ENCODE measurements at regions not wholly inside any gene's neighbourhood (a gene's known extent, or its start where the extent isn't known, plus 50 kb on each side); places are given as distances from the start of the nearest gene placed in this dataset.

DNA sequence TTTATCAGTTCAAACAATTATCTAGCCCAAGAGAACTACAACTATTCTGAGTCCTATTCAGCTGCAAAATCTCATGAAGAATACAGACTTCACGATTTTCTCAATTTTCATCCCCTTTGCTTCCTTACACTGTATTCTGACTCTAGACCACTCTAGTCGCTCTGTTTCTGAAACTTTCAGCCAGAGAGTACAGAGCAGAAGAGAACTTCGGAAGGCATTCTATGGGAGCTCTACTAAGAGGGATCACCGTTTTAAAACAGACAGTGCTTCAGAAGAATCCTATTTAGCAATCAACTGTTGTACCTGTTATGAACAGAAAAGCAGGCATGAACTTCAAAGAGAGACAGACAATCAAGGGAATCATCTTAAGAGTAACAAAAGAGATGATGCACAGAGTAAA, 419.4 kb downstream of the SHQ1 start:
- TF ChIP-seq, protein P1, sequence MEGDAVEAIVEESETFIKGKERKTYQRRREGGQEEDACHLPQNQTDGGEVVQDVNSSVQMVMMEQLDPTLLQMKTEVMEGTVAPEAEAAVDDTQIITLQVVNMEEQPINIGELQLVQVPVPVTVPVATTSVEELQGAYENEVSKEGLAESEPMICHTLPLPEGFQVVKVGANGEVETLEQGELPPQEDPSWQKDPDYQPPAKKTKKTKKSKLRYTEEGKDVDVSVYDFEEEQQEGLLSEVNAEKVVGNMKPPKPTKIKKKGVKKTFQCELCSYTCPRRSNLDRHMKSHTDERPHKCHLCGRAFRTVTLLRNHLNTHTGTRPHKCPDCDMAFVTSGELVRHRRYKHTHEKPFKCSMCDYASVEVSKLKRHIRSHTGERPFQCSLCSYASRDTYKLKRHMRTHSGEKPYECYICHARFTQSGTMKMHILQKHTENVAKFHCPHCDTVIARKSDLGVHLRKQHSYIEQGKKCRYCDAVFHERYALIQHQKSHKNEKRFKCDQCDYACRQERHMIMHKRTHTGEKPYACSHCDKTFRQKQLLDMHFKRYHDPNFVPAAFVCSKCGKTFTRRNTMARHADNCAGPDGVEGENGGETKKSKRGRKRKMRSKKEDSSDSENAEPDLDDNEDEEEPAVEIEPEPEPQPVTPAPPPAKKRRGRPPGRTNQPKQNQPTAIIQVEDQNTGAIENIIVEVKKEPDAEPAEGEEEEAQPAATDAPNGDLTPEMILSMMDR (conservative IDR thresholded peaks at IDR 0.05): no peak
- no peak for TF ChIP-seq EZH2 (IDR thresholded peaks at IDR 0.05; ENCODE audit: low read depth)
